HCT116 (cell line): ENCODE measurements at regions not wholly inside any gene's neighbourhood (a gene's known extent, or its start where the extent isn't known, plus 50 kb on each side); places are given as distances from the start of the nearest gene placed in this dataset.

Source experiments
- ATAC-seq: fragments of 200-7000 bp; cut with Tn5 transposase; 2 replicates; pipeline ENCODE4 v1.9.1; 2020; ENCODE audit warnings: mild to moderate bottlenecking, moderate library complexity
- BruUV-seq: library from RNA; stranded (reverse); fragments of 400-500 nt; replicated peaks from 2 replicates; lab custom pipeline; 2021; lab: Mats Ljungman, UMichigan
- CTCF ChIA-PET: fragments of 300-600 bp; sonication (Branson Sonifier 250); formaldehyde crosslinking; loops from one replicate; lab custom pipeline; 2021; ENCODE audit warnings: antibody characterized with exemption; lab: Charles Lee
- POLR2A ChIA-PET: fragments of 300-600, 350-600 bp; sonication (Branson Sonifier 250); formaldehyde crosslinking; loops from one replicate; lab custom pipeline; 2021; ENCODE audit warnings: antibody characterized with exemption; lab: Charles Lee
- RAD21 ChIA-PET, 2 experiments: fragments of 300-600 bp; sonication (Branson Sonifier 250); formaldehyde crosslinking; loops; one replicate each; lab custom pipeline; 2023; ENCODE audit warnings: low total read pairs in 2 of 2; ENCODE audit not compliant: uncharacterized antibody in 2 of 2, unreplicated experiment in 2 of 2, low non-redundant PET in 1 of 2; lab: Charles Lee
- DNase-seq: peaks from one replicate; pipeline ENCODE4 v3.0.0-alpha.2; 2010; ENCODE audit warnings: low read depth, low spot score
- H2AFZ ChIP-seq: fragments of 200-600 bp; shearing (Covaris generic), sonication (generic); 2 replicates; pipeline ENCODE4 v1.6.1; 2017; ENCODE audit warnings: low read depth, mixed run types, mixed read lengths, antibody characterized with exemption, low read length; ENCODE audit not compliant: poor library complexity, severe bottlenecking
- H3K27ac ChIP-seq: 2 replicates; pipeline ENCODE4 v1.5.1; 2012; ENCODE audit warnings: low read depth, low read length
- H3K27me3 ChIP-seq: fragments of 200-600 bp; sonication (generic); 2 replicates; pipeline ENCODE4 v1.6.1; 2016; ENCODE audit warnings: mixed run types, low read length, mixed read lengths; ENCODE audit not compliant: insufficient read depth
- H3K36me3 ChIP-seq, 2 experiments: fragments of 200-500 bp in 1 of 2; fragments of 200-600 bp in 1 of 2; sonication (Bioruptor generic) in 1 of 2; sonication (generic) in 1 of 2; 2 replicates each; pipeline versions ENCODE4 v1.5.1 to v1.6.1; 2014 to 2016; ENCODE audit warnings: low read length in 2 of 2, inconsistent platforms in 1 of 2, mixed read lengths in 1 of 2, mixed run types in 1 of 2; ENCODE audit not compliant: insufficient read depth in 2 of 2, control insufficient read depth in 1 of 2
- H3K4me1 ChIP-seq, 2 experiments: fragments of 200-600 bp in 1 of 2; sonication (generic) in 1 of 2; 2 replicates each; pipeline versions ENCODE4 v1.5.1 to v1.6.1; 2012 to 2017; ENCODE audit warnings: low read length in 2 of 2, inconsistent platforms in 1 of 2, mild to moderate bottlenecking in 1 of 2, mixed read lengths in 1 of 2, mixed run types in 1 of 2, moderate library complexity in 1 of 2; ENCODE audit not compliant: insufficient read depth in 2 of 2, control insufficient read depth in 1 of 2
- H3K4me2 ChIP-seq: fragments of 200-600 bp; sonication (generic); 2 replicates; pipeline ENCODE4 v1.6.1; 2017; ENCODE audit warnings: mixed run types, low read length, mixed read lengths
- H3K4me3 ChIP-seq, 2 experiments: fragments of 200-600 bp in 1 of 2; sonication (generic) in 1 of 2; replicated peaks in 1 of 2; 2 replicates each; pipeline ENCODE4 v1.5.1; 2011 to 2016; ENCODE audit warnings: low read length in 2 of 2, control low read depth in 1 of 2, low read depth in 1 of 2, mild to moderate bottlenecking in 1 of 2, mixed read lengths in 1 of 2, mixed run types in 1 of 2
- H3K79me2 ChIP-seq: fragments of 200-600 bp; sonication (generic); 2 replicates; pipeline ENCODE4 v1.6.1; 2017; ENCODE audit warnings: mild to moderate bottlenecking, mixed run types, low read length, moderate library complexity, mixed read lengths; ENCODE audit not compliant: insufficient read depth
- H3K9ac ChIP-seq: fragments of 200-600 bp; sonication (generic); 2 replicates; pipeline ENCODE4 v1.6.1; 2016; ENCODE audit warnings: low read length, mixed read lengths
- H3K9me2 ChIP-seq: fragments of 200-600 bp; sonication (generic), shearing (Covaris generic); 2 replicates; pipeline ENCODE4 v1.6.1; 2017; ENCODE audit warnings: mixed run types, mild to moderate bottlenecking, moderate library complexity; ENCODE audit not compliant: insufficient read depth
- H3K9me3 ChIP-seq, 2 experiments: fragments of 200-500 bp in 1 of 2; fragments of 200-600 bp in 1 of 2; sonication (Bioruptor generic) in 1 of 2; sonication (generic) in 1 of 2; 2 replicates each; pipeline ENCODE4 v1.6.1; 2014 to 2017; ENCODE audit warnings: low read length in 2 of 2, mixed read lengths in 2 of 2, inconsistent platforms in 1 of 2, low read depth in 1 of 2, mild to moderate bottlenecking in 1 of 2, mixed run types in 1 of 2, moderate library complexity in 1 of 2; ENCODE audit not compliant: control insufficient read depth in 1 of 2, insufficient read depth in 1 of 2
- H4K20me1 ChIP-seq: fragments of 200-600 bp; sonication (generic), shearing (Covaris generic); 2 replicates; pipeline ENCODE4 v1.6.1; 2017; ENCODE audit warnings: mixed run types, mild to moderate bottlenecking, moderate library complexity; ENCODE audit not compliant: insufficient read depth
- CEBPB ChIP-seq: IDR thresholded peaks from 2 replicates; pipeline ENCODE4 v1.6.1; 2012; ENCODE audit warnings: low read depth
- EGR1 ChIP-seq: IDR thresholded peaks from 2 replicates; pipeline ENCODE4 v1.6.1; 2012; ENCODE audit warnings: low read depth
- ELF1 ChIP-seq: IDR thresholded peaks from 2 replicates; pipeline ENCODE4 v1.6.1; 2012; ENCODE audit warnings: low read depth, borderline replicate concordance
- EZH2 ChIP-seq: fragments of 200-600 bp; sonication (generic); IDR thresholded peaks from 2 replicates; pipeline ENCODE4 v1.6.1; 2017; ENCODE audit warnings: antibody characterized with exemption, mixed run types
- JUND ChIP-seq: IDR thresholded peaks from 2 replicates; pipeline ENCODE4 v1.6.1; 2012
- POLR2A ChIP-seq: IDR thresholded peaks from 2 replicates; pipeline ENCODE4 v1.7.0; 2011; ENCODE audit warnings: borderline replicate concordance; ENCODE audit not compliant: insufficient read depth, insufficient read length; ENCODE audit errors: extremely low read depth
- POLR2AphosphoS5 ChIP-seq: IDR thresholded peaks from 2 replicates; pipeline ENCODE4 v1.6.1; 2011; ENCODE audit warnings: mild to moderate bottlenecking, low read depth, low read length, moderate library complexity
- RAD21 ChIP-seq: IDR thresholded peaks from 2 replicates; pipeline ENCODE4 v1.6.1; 2012; ENCODE audit warnings: low read depth, mild to moderate bottlenecking
- REST ChIP-seq: IDR thresholded peaks from 2 replicates; pipeline ENCODE4 v1.6.1; 2012; ENCODE audit warnings: low read depth
- SIN3A ChIP-seq: IDR thresholded peaks from 2 replicates; pipeline ENCODE4 v1.6.1; 2012; ENCODE audit warnings: low read depth
- SP1 ChIP-seq: IDR thresholded peaks from 2 replicates; pipeline ENCODE4 v1.6.1; 2012; ENCODE audit warnings: low read depth
- TCF7L2 ChIP-seq: IDR thresholded peaks from 2 replicates; pipeline ENCODE4 v1.7.0; 2011; ENCODE audit warnings: borderline replicate concordance, inconsistent platforms; ENCODE audit not compliant: insufficient read depth, insufficient read length; ENCODE audit errors: extremely low read depth
- YY1 ChIP-seq: IDR thresholded peaks from 2 replicates; pipeline ENCODE4 v1.6.1; 2011; ENCODE audit warnings: low read length, low read depth, moderate library complexity, mild to moderate bottlenecking; ENCODE audit not compliant: insufficient replicate concordance; ENCODE audit errors: extremely low read depth
- ZFX ChIP-seq: fragments of 450-650 bp; IDR thresholded peaks from 2 replicates; pipeline ENCODE4 v1.6.1; 2017
- intact Hi-C: fragments of 100-400 bp; cut with micrococcal nuclease; formaldehyde crosslinking; loops from 2 replicates; pipeline ENCODE4 v1.10.0; 2022
- TF ChIP-seq, protein P1 (sequence below): IDR thresholded peaks from 2 replicates; pipeline ENCODE4 v1.6.1; 2011; ENCODE audit warnings: mild to moderate bottlenecking, low read length, moderate library complexity; ENCODE audit not compliant: insufficient replicate concordance; ENCODE audit errors: extremely low read depth
- TF ChIP-seq, protein P2 (sequence below): IDR thresholded peaks from 2 replicates; pipeline ENCODE4 v1.6.1; 2012
- TF ChIP-seq, protein P3 (sequence below): IDR thresholded peaks from 2 replicates; pipeline ENCODE4 v1.6.1; 2012

DNA sequence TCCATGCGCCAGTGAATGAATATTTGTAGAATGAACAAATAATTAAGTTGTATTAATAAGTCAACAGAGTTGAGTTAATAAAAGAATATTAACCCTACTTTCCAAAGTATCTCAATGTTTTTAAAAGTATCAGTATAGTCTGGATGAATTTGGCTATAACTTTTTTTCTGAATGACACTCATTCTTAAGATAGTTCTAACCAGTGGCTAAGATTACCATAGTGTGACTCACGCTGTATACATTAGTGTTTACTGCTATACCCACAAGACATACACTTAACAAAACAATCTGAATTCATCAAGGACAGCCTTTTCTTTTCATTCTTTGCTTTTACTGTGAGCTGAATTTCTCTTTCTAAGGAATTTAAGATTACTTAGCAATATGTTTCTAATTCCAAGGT lies 77.0 kb upstream of the PDE1A start:
- Histone ChIP-seq H4K20me1 (no peaks in the 10 kb centered on the region), H3K27ac (no peak overlapping the region), H3K4me1 (no peaks in the 10 kb centered on the region), H3K4me3 (no peak overlapping the region), H3K79me2 (no peaks in the 10 kb centered on the region), H3K27me3 (no peaks in the 10 kb centered on the region), H3K9me3 (no peaks in the 10 kb centered on the region), H3K9ac (no peak overlapping the region), H2AFZ (no peak overlapping the region), H3K36me3 (no peaks in the 10 kb centered on the region), H3K9me2 (no peaks in the 10 kb centered on the region; the same call in 1 of the 2 replicates), H3K4me2 (no peak overlapping the region)
- ATAC-seq = no peak
- ChIA-PET CTCF (no interaction called here), RAD21 (no interaction called here), POLR2A (no interaction called here)
- intact Hi-C loops = no loop called here
- DNase-seq = no peak
- no TSS peak for BruUV-seq
- TF ChIP-seq POLR2A (no peak), POLR2AphosphoS5 (no peak), ELF1 (no peak), EZH2 (no peak), JUND (no peak), RAD21 (no peak), YY1 (no peak), EGR1 (no peak), CEBPB (no peak), SIN3A (no peak), ZFX (no peak), REST (no peak), SP1 (no peak), TCF7L2 (no peak)
- TF ChIP-seq, protein P1, sequence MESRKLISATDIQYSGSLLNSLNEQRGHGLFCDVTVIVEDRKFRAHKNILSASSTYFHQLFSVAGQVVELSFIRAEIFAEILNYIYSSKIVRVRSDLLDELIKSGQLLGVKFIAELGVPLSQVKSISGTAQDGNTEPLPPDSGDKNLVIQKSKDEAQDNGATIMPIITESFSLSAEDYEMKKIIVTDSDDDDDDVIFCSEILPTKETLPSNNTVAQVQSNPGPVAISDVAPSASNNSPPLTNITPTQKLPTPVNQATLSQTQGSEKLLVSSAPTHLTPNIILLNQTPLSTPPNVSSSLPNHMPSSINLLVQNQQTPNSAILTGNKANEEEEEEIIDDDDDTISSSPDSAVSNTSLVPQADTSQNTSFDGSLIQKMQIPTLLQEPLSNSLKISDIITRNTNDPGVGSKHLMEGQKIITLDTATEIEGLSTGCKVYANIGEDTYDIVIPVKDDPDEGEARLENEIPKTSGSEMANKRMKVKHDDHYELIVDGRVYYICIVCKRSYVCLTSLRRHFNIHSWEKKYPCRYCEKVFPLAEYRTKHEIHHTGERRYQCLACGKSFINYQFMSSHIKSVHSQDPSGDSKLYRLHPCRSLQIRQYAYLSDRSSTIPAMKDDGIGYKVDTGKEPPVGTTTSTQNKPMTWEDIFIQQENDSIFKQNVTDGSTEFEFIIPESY = no peak
- TF ChIP-seq, protein P2, sequence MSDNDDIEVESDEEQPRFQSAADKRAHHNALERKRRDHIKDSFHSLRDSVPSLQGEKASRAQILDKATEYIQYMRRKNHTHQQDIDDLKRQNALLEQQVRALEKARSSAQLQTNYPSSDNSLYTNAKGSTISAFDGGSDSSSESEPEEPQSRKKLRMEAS = no peak
- TF ChIP-seq, protein P3, sequence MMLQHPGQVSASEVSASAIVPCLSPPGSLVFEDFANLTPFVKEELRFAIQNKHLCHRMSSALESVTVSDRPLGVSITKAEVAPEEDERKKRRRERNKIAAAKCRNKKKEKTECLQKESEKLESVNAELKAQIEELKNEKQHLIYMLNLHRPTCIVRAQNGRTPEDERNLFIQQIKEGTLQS = no peak
